ENCODE measurements at regions not wholly inside any gene's neighbourhood (a gene's known extent, or its start where the extent isn't known, plus 50 kb on each side); places are given as distances from the start of the nearest gene placed in this dataset.

- TF ChIP-seq, protein P1, sequence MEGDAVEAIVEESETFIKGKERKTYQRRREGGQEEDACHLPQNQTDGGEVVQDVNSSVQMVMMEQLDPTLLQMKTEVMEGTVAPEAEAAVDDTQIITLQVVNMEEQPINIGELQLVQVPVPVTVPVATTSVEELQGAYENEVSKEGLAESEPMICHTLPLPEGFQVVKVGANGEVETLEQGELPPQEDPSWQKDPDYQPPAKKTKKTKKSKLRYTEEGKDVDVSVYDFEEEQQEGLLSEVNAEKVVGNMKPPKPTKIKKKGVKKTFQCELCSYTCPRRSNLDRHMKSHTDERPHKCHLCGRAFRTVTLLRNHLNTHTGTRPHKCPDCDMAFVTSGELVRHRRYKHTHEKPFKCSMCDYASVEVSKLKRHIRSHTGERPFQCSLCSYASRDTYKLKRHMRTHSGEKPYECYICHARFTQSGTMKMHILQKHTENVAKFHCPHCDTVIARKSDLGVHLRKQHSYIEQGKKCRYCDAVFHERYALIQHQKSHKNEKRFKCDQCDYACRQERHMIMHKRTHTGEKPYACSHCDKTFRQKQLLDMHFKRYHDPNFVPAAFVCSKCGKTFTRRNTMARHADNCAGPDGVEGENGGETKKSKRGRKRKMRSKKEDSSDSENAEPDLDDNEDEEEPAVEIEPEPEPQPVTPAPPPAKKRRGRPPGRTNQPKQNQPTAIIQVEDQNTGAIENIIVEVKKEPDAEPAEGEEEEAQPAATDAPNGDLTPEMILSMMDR (IDR thresholded peaks at IDR 0.05) = no peak
- no peak for TF ChIP-seq POLR2A (IDR thresholded peaks at IDR 0.05)
Measured at GRCh38 chr10:44860811-44861736, 50.1 kb upstream of the TMEM72 start.

Data from vagina (tissue), 2 donors.